ENCODE measurements at regions not wholly inside any gene's neighbourhood (a gene's known extent, or its start where the extent isn't known, plus 50 kb on each side); places are given as distances from the start of the nearest gene placed in this dataset.

GRCh38 chr11:129290966-129291365, 84.7 kb upstream of the BARX2 start:
- no peak for DNase-seq

GRCh38 chr11:129289350-129290040, 86.2 kb upstream of the BARX2 start:
- DNase-seq, result no peak

- DNase-seq, result no peak
Measured at GRCh38 chr11:129287920-129288319, 87.7 kb upstream of the BARX2 start.

GRCh38 chr11:129286813-129287212, 88.8 kb upstream of the BARX2 start:
- no peak for DNase-seq

- DNase-seq, result no peak
Measured at GRCh38 chr11:129285402-129285786, 90.3 kb upstream of the BARX2 start.

GRCh38 chr11:129283141-129283540, 91.0 kb upstream of the ARHGAP32 start:
- DNase-seq, result no peak

GRCh38 chr11:129282634-129283033, 90.5 kb upstream of the ARHGAP32 start:
- DNase-seq, result no peak

- no peak for DNase-seq
Measured at GRCh38 chr11:129281471-129282415, 89.6 kb upstream of the ARHGAP32 start.

- DNase-seq, result no peak
Measured at GRCh38 chr11:129280027-129280811, 88.1 kb upstream of the ARHGAP32 start.

- DNase-seq, result peak; percentile 29
Measured at GRCh38 chr11:129279326-129280026, 87.4 kb upstream of the ARHGAP32 start.

GRCh38 chr11:129278586-129279319, 86.6 kb upstream of the ARHGAP32 start:
- no peak for DNase-seq

- no peak for DNase-seq
Measured at GRCh38 chr11:129277198-129277843, 85.2 kb upstream of the ARHGAP32 start.

GRCh38 chr11:129275828-129276227, 83.7 kb upstream of the ARHGAP32 start:
- DNase-seq, result no peak

- no peak for DNase-seq
Measured at GRCh38 chr11:129273944-129274711, 82.0 kb upstream of the ARHGAP32 start.

GRCh38 chr11:129273322-129273721, 81.2 kb upstream of the ARHGAP32 start:
- DNase-seq, result no peak

GRCh38 chr11:129271030-129271429, 78.9 kb upstream of the ARHGAP32 start:
- no peak for DNase-seq

- no peak for DNase-seq
Measured at GRCh38 chr11:129270446-129270845, 78.3 kb upstream of the ARHGAP32 start.

- DNase-seq, result no peak
Measured at GRCh38 chr11:129268371-129268770, 76.2 kb upstream of the ARHGAP32 start.

- no peak for DNase-seq
Measured at GRCh38 chr11:129267716-129268115, 75.6 kb upstream of the ARHGAP32 start.

- DNase-seq, result no peak
Measured at GRCh38 chr11:129266536-129266935, 74.4 kb upstream of the ARHGAP32 start.

Measured in effector CD4-positive, alpha-beta T cell (primary cell).